K562 (cell line): ENCODE measurements at regions not wholly inside any gene's neighbourhood (a gene's known extent, or its start where the extent isn't known, plus 50 kb on each side); places are given as distances from the start of the nearest gene placed in this dataset.

Source experiments
- BHLHE40 ChIP-seq: IDR thresholded peaks from 2 replicates; pipeline ENCODE4 v1.6.1; 2011; ENCODE audit warnings: low read length, improper control_type of control experiment
- BRCA1 ChIP-seq, 2 experiments: fragments of 450-650 bp in 1 of 2; sonication (generic) in 1 of 2; formaldehyde crosslinking in 1 of 2; IDR thresholded peaks; 2 replicates each; pipeline versions ENCODE4 v1.5.0 to v1.6.1; 2017 to 2020; ENCODE audit warnings: mild to moderate bottlenecking in 1 of 2, missing genetic modification reagents in 1 of 2
- FOXJ2 ChIP-seq: fragments of 200-800 bp; sonication (Bioruptor generic); IDR thresholded peaks from 2 replicates; pipeline ENCODE4 v1.6.1; 2016; ENCODE audit warnings: missing genetic modification characterization, missing compliant biosample characterization
- NCOR1 ChIP-seq: fragments of 450-650 bp; IDR thresholded peaks from 2 replicates; pipeline ENCODE4 v1.6.1; 2016; ENCODE audit warnings: mild to moderate bottlenecking, moderate library complexity
- RAD21 ChIP-seq, 2 experiments: fragments of 250-450 bp in 1 of 2; fragments of 450-650 bp in 1 of 2; sonication (Bioruptor Pico) in 1 of 2; formaldehyde crosslinking in 1 of 2; IDR thresholded peaks in 1 of 2; conservative IDR thresholded peaks in 1 of 2; 2 replicates each; pipeline versions ENCODE4 v1.4.0 to v1.8.0; 2020 to 2022; ENCODE audit warnings: mild to moderate bottlenecking in 2 of 2, moderate library complexity in 1 of 2
- TCF7 ChIP-seq: sonication (generic); IDR thresholded peaks from 2 replicates; pipeline ENCODE4 v1.6.1; 2016; ENCODE audit warnings: antibody characterized with exemption, borderline replicate concordance
- TF ChIP-seq, protein P1 (sequence below): sonication (generic); formaldehyde crosslinking; IDR thresholded peaks from 2 replicates; pipeline ENCODE4 v1.8.1; 2023; ENCODE audit warnings: mild to moderate bottlenecking, missing genetic modification reagents
- TF ChIP-seq, protein P2 (sequence below): fragments of 450-650 bp; IDR thresholded peaks from 2 replicates; pipeline ENCODE4 v1.6.1; 2017; ENCODE audit warnings: antibody characterized with exemption, mild to moderate bottlenecking

- no peak for TF ChIP-seq BHLHE40
- TF ChIP-seq, protein P1, sequence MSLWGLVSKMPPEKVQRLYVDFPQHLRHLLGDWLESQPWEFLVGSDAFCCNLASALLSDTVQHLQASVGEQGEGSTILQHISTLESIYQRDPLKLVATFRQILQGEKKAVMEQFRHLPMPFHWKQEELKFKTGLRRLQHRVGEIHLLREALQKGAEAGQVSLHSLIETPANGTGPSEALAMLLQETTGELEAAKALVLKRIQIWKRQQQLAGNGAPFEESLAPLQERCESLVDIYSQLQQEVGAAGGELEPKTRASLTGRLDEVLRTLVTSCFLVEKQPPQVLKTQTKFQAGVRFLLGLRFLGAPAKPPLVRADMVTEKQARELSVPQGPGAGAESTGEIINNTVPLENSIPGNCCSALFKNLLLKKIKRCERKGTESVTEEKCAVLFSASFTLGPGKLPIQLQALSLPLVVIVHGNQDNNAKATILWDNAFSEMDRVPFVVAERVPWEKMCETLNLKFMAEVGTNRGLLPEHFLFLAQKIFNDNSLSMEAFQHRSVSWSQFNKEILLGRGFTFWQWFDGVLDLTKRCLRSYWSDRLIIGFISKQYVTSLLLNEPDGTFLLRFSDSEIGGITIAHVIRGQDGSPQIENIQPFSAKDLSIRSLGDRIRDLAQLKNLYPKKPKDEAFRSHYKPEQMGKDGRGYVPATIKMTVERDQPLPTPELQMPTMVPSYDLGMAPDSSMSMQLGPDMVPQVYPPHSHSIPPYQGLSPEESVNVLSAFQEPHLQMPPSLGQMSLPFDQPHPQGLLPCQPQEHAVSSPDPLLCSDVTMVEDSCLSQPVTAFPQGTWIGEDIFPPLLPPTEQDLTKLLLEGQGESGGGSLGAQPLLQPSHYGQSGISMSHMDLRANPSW (CRISPR knock-in tag): no peak
- no peak for TF ChIP-seq RAD21 (CRISPR knock-in tag; conservative IDR thresholded peaks at IDR 0.05 in 1 of 2, IDR thresholded peaks at IDR 0.05 in 1 of 2)
- TF ChIP-seq, protein P2, sequence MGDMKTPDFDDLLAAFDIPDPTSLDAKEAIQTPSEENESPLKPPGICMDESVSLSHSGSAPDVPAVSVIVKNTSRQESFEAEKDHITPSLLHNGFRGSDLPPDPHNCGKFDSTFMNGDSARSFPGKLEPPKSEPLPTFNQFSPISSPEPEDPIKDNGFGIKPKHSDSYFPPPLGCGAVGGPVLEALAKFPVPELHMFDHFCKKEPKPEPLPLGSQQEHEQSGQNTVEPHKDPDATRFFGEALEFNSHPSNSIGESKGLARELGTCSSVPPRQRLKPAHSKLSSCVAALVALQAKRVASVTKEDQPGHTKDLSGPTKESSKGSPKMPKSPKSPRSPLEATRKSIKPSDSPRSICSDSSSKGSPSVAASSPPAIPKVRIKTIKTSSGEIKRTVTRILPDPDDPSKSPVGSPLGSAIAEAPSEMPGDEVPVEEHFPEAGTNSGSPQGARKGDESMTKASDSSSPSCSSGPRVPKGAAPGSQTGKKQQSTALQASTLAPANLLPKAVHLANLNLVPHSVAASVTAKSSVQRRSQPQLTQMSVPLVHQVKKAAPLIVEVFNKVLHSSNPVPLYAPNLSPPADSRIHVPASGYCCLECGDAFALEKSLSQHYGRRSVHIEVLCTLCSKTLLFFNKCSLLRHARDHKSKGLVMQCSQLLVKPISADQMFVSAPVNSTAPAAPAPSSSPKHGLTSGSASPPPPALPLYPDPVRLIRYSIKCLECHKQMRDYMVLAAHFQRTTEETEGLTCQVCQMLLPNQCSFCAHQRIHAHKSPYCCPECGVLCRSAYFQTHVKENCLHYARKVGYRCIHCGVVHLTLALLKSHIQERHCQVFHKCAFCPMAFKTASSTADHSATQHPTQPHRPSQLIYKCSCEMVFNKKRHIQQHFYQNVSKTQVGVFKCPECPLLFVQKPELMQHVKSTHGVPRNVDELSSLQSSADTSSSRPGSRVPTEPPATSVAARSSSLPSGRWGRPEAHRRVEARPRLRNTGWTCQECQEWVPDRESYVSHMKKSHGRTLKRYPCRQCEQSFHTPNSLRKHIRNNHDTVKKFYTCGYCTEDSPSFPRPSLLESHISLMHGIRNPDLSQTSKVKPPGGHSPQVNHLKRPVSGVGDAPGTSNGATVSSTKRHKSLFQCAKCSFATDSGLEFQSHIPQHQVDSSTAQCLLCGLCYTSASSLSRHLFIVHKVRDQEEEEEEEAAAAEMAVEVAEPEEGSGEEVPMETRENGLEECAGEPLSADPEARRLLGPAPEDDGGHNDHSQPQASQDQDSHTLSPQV: no peak
- no peak for TF ChIP-seq NCOR1
- TF ChIP-seq BRCA1 (IDR thresholded peaks at IDR 0.05): no peak
- no peak for TF ChIP-seq BRCA1 (CRISPR knock-in tag; IDR thresholded peaks at IDR 0.05)
- no peak for TF ChIP-seq FOXJ2 (tag)
- TF ChIP-seq TCF7: no peak
These were observed 565.6 kb upstream of the AGTR1 start for GRCh38 chr3:148131990-148132638.
